ENCODE measurements at regions not wholly inside any gene's neighbourhood (a gene's known extent, or its start where the extent isn't known, plus 50 kb on each side); places are given as distances from the start of the nearest gene placed in this dataset.

DNA sequence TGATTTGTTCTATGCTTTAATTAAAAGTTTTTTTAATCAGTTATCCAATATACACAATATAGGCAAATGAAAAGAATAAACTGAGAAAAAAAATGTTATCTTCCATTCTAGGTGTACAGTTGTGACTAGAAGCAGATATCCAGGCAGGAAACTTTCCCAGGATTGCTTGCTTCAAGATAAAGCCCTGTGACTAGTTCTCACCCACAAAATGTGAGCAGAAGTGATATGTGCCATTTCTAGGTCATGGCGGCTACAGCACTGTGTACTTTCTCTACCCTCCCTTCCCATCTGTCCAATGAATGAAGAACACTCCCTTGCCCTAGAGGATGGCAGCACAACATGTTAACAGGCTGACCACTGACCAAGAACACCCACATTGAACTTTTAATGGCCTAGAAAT lies 110.5 kb upstream of the STT3B start:
- intact Hi-C loops (cut with micrococcal nuclease; ENCODE audit: unreplicated experiment): no loop called here
- Histone ChIP-seq H3F3A (ENCODE audit: insufficient read depth, low read depth) (no peaks in the 10 kb centered on the region), H4K20me1 (ENCODE audit: insufficient read depth) (no peaks in the 10 kb centered on the region), H3K9me3 (ENCODE audit: insufficient read depth, low read depth) (no peaks in the 10 kb centered on the region), H3K4me3 (no peak overlapping the region), H3K4me1 (replicated peaks; ENCODE audit: insufficient read depth) (no peaks in the 10 kb centered on the region), H3K27ac (no peak overlapping the region), H3K9me2 (ENCODE audit: insufficient read depth) (no peaks in the 10 kb centered on the region), H3K4me2 (no peak overlapping the region), H3K27me3 (ENCODE audit: insufficient read depth, low read depth) (no peaks in the 10 kb centered on the region), H3K79me2 (ENCODE audit: low read depth) (no peaks in the 10 kb centered on the region), H2AFZ (no peak overlapping the region), H3K36me3 (ENCODE audit: low read depth) (no peaks in the 10 kb centered on the region)
- TF ChIP-seq, protein P1, sequence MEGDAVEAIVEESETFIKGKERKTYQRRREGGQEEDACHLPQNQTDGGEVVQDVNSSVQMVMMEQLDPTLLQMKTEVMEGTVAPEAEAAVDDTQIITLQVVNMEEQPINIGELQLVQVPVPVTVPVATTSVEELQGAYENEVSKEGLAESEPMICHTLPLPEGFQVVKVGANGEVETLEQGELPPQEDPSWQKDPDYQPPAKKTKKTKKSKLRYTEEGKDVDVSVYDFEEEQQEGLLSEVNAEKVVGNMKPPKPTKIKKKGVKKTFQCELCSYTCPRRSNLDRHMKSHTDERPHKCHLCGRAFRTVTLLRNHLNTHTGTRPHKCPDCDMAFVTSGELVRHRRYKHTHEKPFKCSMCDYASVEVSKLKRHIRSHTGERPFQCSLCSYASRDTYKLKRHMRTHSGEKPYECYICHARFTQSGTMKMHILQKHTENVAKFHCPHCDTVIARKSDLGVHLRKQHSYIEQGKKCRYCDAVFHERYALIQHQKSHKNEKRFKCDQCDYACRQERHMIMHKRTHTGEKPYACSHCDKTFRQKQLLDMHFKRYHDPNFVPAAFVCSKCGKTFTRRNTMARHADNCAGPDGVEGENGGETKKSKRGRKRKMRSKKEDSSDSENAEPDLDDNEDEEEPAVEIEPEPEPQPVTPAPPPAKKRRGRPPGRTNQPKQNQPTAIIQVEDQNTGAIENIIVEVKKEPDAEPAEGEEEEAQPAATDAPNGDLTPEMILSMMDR (conservative IDR thresholded peaks at IDR 0.05): no peak
- no peak for TF ChIP-seq EZH2 (IDR thresholded peaks at IDR 0.05; ENCODE audit: low read depth)
- BruUV-seq (replicated peaks): no TSS peak
- ChIA-PET POLR2A (ENCODE audit: unreplicated experiment) (no interaction called here), CTCF (interaction anchor here (0.5 kb wide), 1 partner anchor 1336 kb away, joined by 4 read pairs; no protein-coding TSS in a partner anchor)
- no peak for DNase-seq

DNA sequence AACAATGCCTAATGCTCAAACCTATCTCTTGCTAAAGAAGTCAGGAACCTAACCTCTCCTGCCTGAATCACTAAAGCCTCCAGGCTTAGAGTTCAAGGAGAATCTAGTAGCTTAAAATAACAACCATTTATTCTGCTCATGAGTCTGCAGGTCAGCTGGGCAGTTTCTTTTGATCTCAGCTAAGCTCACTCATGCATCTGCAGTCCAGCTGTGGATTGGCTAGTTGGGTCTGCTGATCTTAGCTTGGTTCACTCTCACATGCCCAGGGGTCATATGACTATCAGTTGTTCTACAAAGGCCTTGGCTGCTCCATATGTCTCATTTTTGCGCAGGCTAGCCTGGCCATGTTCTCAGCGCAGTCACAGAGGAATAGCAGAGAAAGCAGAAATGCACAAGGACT lies 109.2 kb upstream of the STT3B start:
- ChIA-PET CTCF (no interaction called here), POLR2A (ENCODE audit: unreplicated experiment) (no interaction called here)
- BruUV-seq (replicated peaks): no TSS peak
- Histone ChIP-seq H3K79me2 (ENCODE audit: low read depth) (no peaks in the 10 kb centered on the region), H3K4me1 (replicated peaks; ENCODE audit: insufficient read depth) (no peaks in the 10 kb centered on the region), H4K20me1 (ENCODE audit: insufficient read depth) (no peaks in the 10 kb centered on the region), H3K9me2 (ENCODE audit: insufficient read depth) (no peaks in the 10 kb centered on the region), H3K27ac (no peak overlapping the region), H3K36me3 (ENCODE audit: low read depth) (no peaks in the 10 kb centered on the region), H3K4me2 (no peak overlapping the region), H2AFZ (no peak overlapping the region), H3K27me3 (ENCODE audit: insufficient read depth, low read depth) (no peaks in the 10 kb centered on the region), H3K9me3 (ENCODE audit: insufficient read depth, low read depth) (no peaks in the 10 kb centered on the region), H3F3A (ENCODE audit: insufficient read depth, low read depth) (no peaks in the 10 kb centered on the region), H3K4me3 (no peak overlapping the region)
- intact Hi-C loops (cut with micrococcal nuclease; ENCODE audit: unreplicated experiment): no loop called here
- TF ChIP-seq, protein P1 (conservative IDR thresholded peaks at IDR 0.05): no peak
- no peak for TF ChIP-seq EZH2 (IDR thresholded peaks at IDR 0.05; ENCODE audit: low read depth)
- DNase-seq: no peak

DNA sequence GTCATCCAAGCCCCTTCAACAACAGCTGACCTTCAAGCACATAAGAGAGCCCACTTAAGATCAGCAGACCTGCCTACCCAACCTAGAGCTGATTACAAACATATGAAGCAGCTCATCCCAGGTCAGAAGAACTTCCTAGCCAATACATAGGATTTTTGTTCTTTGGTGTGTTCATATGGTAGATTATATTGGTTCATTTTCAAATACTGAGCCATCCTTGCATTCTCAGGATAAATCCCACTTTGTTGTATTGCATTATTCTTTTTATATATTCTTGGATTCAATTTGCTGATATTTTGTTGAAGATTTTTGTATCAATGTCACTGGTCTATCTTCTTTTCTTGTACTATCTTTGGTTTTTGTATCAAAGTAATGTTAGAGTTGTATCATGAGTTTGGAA lies 107.3 kb upstream of the STT3B start:
- no TSS peak for BruUV-seq (replicated peaks)
- H3K4me3 ChIP-seq: no peak overlapping the region
- no peaks in the 10 kb centered on the region for H3K36me3 ChIP-seq (ENCODE audit: low read depth)
- no peak overlapping the region for H3K4me2 ChIP-seq
- POLR2A ChIA-PET (ENCODE audit: unreplicated experiment): no interaction called here
- no peak for DNase-seq
- H3K79me2 ChIP-seq (ENCODE audit: low read depth): no peaks in the 10 kb centered on the region
- no peak overlapping the region for H3K27ac ChIP-seq
- H3K9me2 ChIP-seq (ENCODE audit: insufficient read depth): no peaks in the 10 kb centered on the region
- intact Hi-C loops (cut with micrococcal nuclease; ENCODE audit: unreplicated experiment): no loop called here
- H3K27me3 ChIP-seq (ENCODE audit: insufficient read depth, low read depth): no peaks in the 10 kb centered on the region
- CTCF ChIA-PET: no interaction called here
- no peaks in the 10 kb centered on the region for H3F3A ChIP-seq (ENCODE audit: insufficient read depth, low read depth)
- H3K9me3 ChIP-seq (ENCODE audit: insufficient read depth, low read depth): no peaks in the 10 kb centered on the region
- H3K4me1 ChIP-seq (replicated peaks; ENCODE audit: insufficient read depth): no peaks in the 10 kb centered on the region
- no peaks in the 10 kb centered on the region for H4K20me1 ChIP-seq (ENCODE audit: insufficient read depth)
- TF ChIP-seq EZH2 (IDR thresholded peaks at IDR 0.05; ENCODE audit: low read depth): no peak
- TF ChIP-seq, protein P1 (conservative IDR thresholded peaks at IDR 0.05): no peak
- H2AFZ ChIP-seq: no peak overlapping the region
